K562 (cell line): ENCODE measurements at regions not wholly inside any gene's neighbourhood (a gene's known extent, or its start where the extent isn't known, plus 50 kb on each side); places are given as distances from the start of the nearest gene placed in this dataset.

ENCODE experiments used
- ATF6 ChIP-seq: sonication (generic); formaldehyde crosslinking; IDR thresholded peaks from 2 replicates; pipeline ENCODE4 v1.4.0; 2020; ENCODE audit warnings: mild to moderate bottlenecking, missing genetic modification reagents
- CUX1 ChIP-seq: fragments of 200-800 bp; sonication (Bioruptor generic); IDR thresholded peaks from 2 replicates; pipeline ENCODE4 v1.6.1; 2016; ENCODE audit warnings: missing genetic modification characterization, missing compliant biosample characterization
- E2F6 ChIP-seq, 2 experiments: IDR thresholded peaks; 2 replicates each; pipeline ENCODE4 v1.6.1; 2011; ENCODE audit warnings: borderline replicate concordance in 1 of 2, control low read depth in 1 of 2, low read depth in 1 of 2, low read length in 1 of 2, mild to moderate bottlenecking in 1 of 2, mixed read lengths in 1 of 2, moderate library complexity in 1 of 2; ENCODE audit not compliant: insufficient read depth in 1 of 2, insufficient read length in 1 of 2, poor library complexity in 1 of 2, severe bottlenecking in 1 of 2; ENCODE audit errors: extremely low read depth in 1 of 2
- KDM1A ChIP-seq, 2 experiments: fragments of 450-650 bp; IDR thresholded peaks; 2 replicates each; pipeline ENCODE4 v1.6.1; 2016; ENCODE audit warnings: mild to moderate bottlenecking in 2 of 2
- PCBP1 ChIP-seq: fragments of 200-400 bp; formaldehyde crosslinking; IDR thresholded peaks from 2 replicates; pipeline ENCODE4 v1.6.1; 2018; ENCODE audit warnings: mild to moderate bottlenecking, low read depth, low read length; ENCODE audit not compliant: poor library complexity, severe bottlenecking
- TEAD2 ChIP-seq: fragments of 450-650 bp; IDR thresholded peaks from 2 replicates; pipeline ENCODE4 v1.6.1; 2016; ENCODE audit warnings: missing genetic modification characterization, control low read depth, missing compliant biosample characterization

DNA sequence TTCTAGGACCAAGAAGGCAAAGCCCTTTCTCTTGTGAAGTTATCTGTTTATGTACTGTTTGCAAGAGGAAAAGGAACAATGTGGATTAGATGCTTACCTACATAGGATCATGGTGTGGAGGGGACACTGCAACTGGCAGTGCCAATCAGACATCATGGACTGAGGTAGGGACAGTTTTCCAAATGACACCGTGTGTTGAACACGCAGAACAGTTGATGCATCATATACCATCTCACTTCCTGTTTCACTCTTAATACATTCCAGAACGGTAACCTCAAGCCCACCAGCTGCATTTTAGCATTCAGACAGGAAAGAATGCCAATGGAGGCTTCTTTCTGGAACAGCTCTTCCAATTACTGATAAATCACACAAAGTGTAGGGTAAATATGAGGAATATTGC lies 397.7 kb upstream of the LMCD1 start (continued):
- no peak for TF ChIP-seq ATF6 (CRISPR knock-in tag)
- TF ChIP-seq CUX1 (CRISPR knock-in tag): no peak
- TF ChIP-seq KDM1A (IDR thresholded peaks at IDR 0.05): no peak
- no peak for TF ChIP-seq PCBP1
- no peak for TF ChIP-seq TEAD2 (tag)
- no peak for TF ChIP-seq E2F6 (IDR thresholded peaks at IDR 0.05; ENCODE audit: borderline replicate concordance in 1 of 2, extremely low read depth in 1 of 2, insufficient read depth in 1 of 2, insufficient read length in 1 of 2, low read depth in 1 of 2, low read length in 1 of 2, poor library complexity in 1 of 2, severe bottlenecking in 1 of 2)
